ENCODE measurements at regions not wholly inside any gene's neighbourhood (a gene's known extent, or its start where the extent isn't known, plus 50 kb on each side); places are given as distances from the start of the nearest gene placed in this dataset.
"Not testable (repeated sequence)": the region's sequence is repeated elsewhere in the genome, so short reads cannot be mapped to it uniquely, and the experiment has no call there.

DNA sequence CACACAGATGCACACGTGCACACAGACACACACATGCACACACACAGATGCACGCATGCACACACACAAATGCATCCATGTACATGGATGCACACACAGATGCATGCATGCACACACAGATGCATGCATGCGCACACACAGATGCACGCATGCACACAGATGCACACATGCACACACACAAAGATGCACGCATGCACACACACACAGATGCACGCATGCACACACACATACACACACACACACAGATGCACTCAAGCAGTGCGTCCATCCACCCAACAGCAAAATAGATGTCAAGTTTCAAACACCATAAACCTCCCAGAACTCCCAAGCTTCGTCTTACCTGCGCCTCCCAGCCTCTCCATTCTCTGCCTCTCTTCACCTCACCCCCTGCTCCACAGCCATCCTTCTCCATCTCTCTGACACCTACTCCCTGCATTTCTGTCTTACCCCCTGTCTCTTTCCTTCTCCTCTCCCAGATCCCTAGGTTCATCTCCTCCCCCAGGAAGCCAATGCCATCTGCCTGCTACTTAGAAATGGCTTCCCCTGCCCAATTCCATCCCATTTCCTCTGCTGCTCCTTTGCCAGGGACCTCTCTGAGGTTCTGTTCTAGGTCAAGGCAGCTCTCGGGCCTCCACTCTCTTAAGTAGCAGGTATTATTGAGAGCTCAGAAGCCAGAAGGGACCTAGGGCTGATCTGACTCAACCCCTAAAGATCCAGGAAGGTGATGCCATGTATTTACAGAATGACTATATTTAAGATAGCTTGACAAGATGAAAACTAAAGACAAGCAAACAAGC is 297.2 kb downstream of the MED10 start:
- Histone ChIP-seq H3K4me3 (no peak overlapping the region), H3K4me1 (no peaks in the 10 kb centered on the region), H3K9me3 (no peaks in the 10 kb centered on the region), H3K27ac (no peak overlapping the region), H3K27me3 (no peaks in the 10 kb centered on the region), H3K36me3 (no peaks in the 10 kb centered on the region)
- no peak for TF ChIP-seq EP300 (IDR thresholded peaks at IDR 0.05)
- TF ChIP-seq POLR2A (IDR thresholded peaks at IDR 0.05) = no peak
- TF ChIP-seq, protein P1, sequence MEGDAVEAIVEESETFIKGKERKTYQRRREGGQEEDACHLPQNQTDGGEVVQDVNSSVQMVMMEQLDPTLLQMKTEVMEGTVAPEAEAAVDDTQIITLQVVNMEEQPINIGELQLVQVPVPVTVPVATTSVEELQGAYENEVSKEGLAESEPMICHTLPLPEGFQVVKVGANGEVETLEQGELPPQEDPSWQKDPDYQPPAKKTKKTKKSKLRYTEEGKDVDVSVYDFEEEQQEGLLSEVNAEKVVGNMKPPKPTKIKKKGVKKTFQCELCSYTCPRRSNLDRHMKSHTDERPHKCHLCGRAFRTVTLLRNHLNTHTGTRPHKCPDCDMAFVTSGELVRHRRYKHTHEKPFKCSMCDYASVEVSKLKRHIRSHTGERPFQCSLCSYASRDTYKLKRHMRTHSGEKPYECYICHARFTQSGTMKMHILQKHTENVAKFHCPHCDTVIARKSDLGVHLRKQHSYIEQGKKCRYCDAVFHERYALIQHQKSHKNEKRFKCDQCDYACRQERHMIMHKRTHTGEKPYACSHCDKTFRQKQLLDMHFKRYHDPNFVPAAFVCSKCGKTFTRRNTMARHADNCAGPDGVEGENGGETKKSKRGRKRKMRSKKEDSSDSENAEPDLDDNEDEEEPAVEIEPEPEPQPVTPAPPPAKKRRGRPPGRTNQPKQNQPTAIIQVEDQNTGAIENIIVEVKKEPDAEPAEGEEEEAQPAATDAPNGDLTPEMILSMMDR (IDR thresholded peaks at IDR 0.05) = no peak
- no peak for TF ChIP-seq POLR2AphosphoS5 (IDR thresholded peaks at IDR 0.05)
- 93 to 94% methylated on average over 10 of the region's 10 CpGs for WGBS, 2 donors
- intact Hi-C loops (cut with DNase I) = no loop called here
- no peak for DNase-seq

DNA sequence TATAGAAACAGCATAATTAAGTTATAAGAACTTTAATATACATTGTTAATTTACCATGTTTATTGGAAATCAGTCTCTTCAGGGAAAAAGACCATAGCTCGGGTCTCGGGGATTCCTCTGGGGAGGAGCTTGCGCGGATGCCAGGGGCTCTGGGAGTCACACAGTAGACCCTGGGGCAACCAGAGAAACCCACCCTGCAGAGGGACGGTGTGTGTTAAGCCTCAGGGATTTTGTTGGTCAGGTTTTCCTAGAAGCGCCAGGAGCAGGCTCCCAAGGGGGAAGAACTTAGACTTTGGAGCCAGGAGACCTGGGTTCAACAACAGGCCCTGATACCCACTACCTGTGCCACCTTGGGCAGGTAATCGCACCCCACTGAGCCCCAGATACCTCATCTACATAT is 297.9 kb downstream of the MED10 start:
- no peaks in the 10 kb centered on the region for H3K36me3 ChIP-seq
- intact Hi-C loops (cut with DNase I) = no loop called here
- H3K4me1 ChIP-seq = no peaks in the 10 kb centered on the region
- DNase-seq = no peak
- no peak overlapping the region for H3K4me3 ChIP-seq
- H3K27me3 ChIP-seq = no peaks in the 10 kb centered on the region
- no peak overlapping the region for H3K27ac ChIP-seq
- TF ChIP-seq, protein P1 (IDR thresholded peaks at IDR 0.05) = no peak
- TF ChIP-seq POLR2AphosphoS5 (IDR thresholded peaks at IDR 0.05) (no peak), EP300 (IDR thresholded peaks at IDR 0.05) (no peak), POLR2A (IDR thresholded peaks at IDR 0.05) (no peak)
- 93% methylated on average over 7 of the region's 7 CpGs for WGBS, 2 donors
- no peaks in the 10 kb centered on the region for H3K9me3 ChIP-seq

DNA sequence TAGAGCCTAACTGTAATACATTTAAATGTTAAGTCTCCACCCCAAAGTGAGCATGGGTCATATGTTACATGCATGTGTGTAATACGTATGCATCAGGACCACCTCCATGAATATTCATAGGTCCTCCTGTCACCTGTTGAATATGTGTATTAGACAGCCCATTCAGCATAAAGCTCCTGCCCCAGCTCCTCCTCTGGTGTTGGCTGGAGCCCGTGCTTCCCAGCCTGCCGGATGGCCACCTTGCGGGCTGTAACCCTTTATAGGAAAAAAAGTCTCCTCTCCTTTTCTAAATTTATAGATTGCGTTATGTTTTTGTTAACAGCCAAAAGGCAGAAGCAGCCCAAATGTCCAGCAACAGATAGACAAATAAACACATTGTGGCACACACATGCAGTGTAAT is 299.5 kb downstream of the MED10 start:
- intact Hi-C loops (cut with DNase I) = no loop called here
- TF ChIP-seq EP300 (IDR thresholded peaks at IDR 0.05) = no peak
- no peak for TF ChIP-seq POLR2AphosphoS5 (IDR thresholded peaks at IDR 0.05)
- TF ChIP-seq, protein P1 (IDR thresholded peaks at IDR 0.05) = no peak
- no peak for TF ChIP-seq POLR2A (IDR thresholded peaks at IDR 0.05)
- Histone ChIP-seq H3K27me3 (no peaks in the 10 kb centered on the region), H3K27ac (no peak overlapping the region), H3K4me3 (no peak overlapping the region), H3K36me3 (no peaks in the 10 kb centered on the region), H3K9me3 (no peaks in the 10 kb centered on the region), H3K4me1 (no peaks in the 10 kb centered on the region)
- WGBS, 2 donors = 83 to 85% methylated on average over 5 of the region's 5 CpGs
- no peak for DNase-seq

DNA sequence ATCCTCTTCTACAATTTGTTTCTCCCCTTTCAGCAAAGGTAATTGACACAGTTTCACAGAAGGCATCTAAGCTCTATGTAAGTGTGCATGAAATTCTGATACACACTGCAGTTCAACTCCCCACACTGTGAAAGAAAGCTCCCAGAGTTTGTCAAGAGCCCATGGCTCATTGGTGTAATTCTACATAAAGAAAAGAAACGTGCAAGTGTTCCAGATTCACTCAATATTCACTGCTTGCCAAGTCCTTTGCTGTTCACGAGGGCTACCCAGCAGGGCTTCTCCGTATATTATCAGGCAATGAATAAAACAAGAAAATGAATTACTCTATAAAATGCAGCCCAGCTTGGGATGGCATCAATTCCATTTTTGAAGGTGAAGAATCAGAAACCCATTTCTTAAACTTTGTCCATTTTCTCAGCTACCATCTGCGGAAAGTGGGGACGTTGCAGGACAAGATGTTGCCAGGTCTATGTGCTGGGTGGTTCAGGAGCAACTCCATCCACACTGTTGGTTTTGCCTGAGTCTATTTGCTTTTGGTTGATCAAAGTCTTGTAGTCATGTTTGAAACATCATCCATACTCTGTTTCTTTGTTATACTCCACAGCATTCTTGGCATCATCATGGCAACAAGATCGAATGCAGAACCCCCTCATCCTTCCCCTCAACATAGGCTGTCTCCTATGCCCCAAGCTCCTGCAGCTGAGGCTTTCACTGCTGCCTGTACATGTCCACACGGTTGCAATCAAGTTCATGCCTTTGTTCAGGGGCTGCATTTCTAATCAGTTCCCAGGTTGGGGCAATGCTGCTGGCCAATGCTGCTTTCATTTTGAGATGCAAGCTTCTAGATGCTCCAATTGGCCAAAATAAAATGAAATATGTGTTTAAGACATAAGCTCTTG is 301.8 kb downstream of the MED10 start:
- no peak overlapping the region for H3K4me3 ChIP-seq
- 72 to 81% methylated on average over 7 of the region's 7 CpGs for WGBS, 2 donors
- no peak overlapping the region for H3K27ac ChIP-seq
- H3K4me1 ChIP-seq = no peaks in the 10 kb centered on the region
- H3K9me3 ChIP-seq = no peaks in the 10 kb centered on the region
- intact Hi-C loops (cut with DNase I) = no loop called here
- H3K36me3 ChIP-seq = no peaks in the 10 kb centered on the region
- no peak for DNase-seq
- TF ChIP-seq, protein P1 (IDR thresholded peaks at IDR 0.05) = no peak
- TF ChIP-seq EP300 (IDR thresholded peaks at IDR 0.05) (no peak), POLR2A (IDR thresholded peaks at IDR 0.05) (no peak), POLR2AphosphoS5 (IDR thresholded peaks at IDR 0.05) (no peak)
- no peaks in the 10 kb centered on the region for H3K27me3 ChIP-seq

DNA sequence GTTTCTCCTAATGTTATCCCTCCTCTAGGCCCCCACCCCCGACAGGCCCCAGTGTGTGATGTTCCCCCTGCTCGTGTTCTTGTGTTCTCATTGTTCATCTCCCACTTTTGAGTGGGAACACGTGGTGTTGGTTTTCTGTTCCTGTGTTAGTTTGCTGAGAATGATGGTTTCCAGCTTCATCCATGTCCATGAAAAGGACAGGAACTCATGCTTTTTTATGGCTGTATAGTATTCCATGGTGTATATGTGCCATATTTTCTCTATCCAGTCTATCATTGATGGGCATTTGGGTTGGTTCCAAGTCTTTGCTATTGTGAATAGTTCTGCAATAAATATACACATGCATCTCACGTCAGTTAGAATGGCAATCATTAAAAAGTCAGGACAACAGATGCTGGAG is 305.9 kb downstream of the MED10 start:
- DNase-seq; H3K36me3 ChIP-seq; intact Hi-C loops (cut with DNase I); H3K27ac ChIP-seq; H3K4me3 ChIP-seq; H3K27me3 ChIP-seq; H3K9me3 ChIP-seq: not testable (repeated sequence)
- peaks cover 0 to 15% (median 10%) of the 10 kb centered on the region in 4 donors for H3K4me1 ChIP-seq
- WGBS, 2 donors = 79 to 85% methylated on average over 4 of the region's 4 CpGs

All from sigmoid colon (tissue), 6 donors.